Mammary epithelial cell (primary cell): ENCODE measurements at regions not wholly inside any gene's neighbourhood (a gene's known extent, or its start where the extent isn't known, plus 50 kb on each side); places are given as distances from the start of the nearest gene placed in this dataset.

Experiments used
- CTCF ChIP-seq, 2 donors: IDR thresholded peaks in 1 of 2; conservative IDR thresholded peaks in 1 of 2; 2 replicates each; pipeline ENCODE4 v1.5.1; 2011 to 2012; ENCODE audit warnings: inconsistent platforms in 2 of 2, low read length in 2 of 2, mild to moderate bottlenecking in 2 of 2, control low read depth in 1 of 2, low read depth in 1 of 2; ENCODE audit not compliant: insufficient read depth in 1 of 2; ENCODE audit errors: extremely low read depth in 1 of 2
- EZH2 ChIP-seq: IDR thresholded peaks from 2 replicates; pipeline ENCODE4 v1.6.1; 2012; ENCODE audit warnings: low read length, inconsistent platforms, borderline replicate concordance

GRCh38 chr10:28874210-28874609 is 196.9 kb downstream of the BAMBI start:
- TF ChIP-seq CTCF (conservative IDR thresholded peaks at IDR 0.05 in 1 of 2, IDR thresholded peaks at IDR 0.05 in 1 of 2; ENCODE audit: extremely low read depth in 1 of 2, insufficient read depth in 1 of 2, low read depth in 1 of 2, low read length in 2 of 2) (no peak), EZH2 (no peak)
